Neuronal stem cell (in vitro differentiated cells): ENCODE measurements at regions not wholly inside any gene's neighbourhood (a gene's known extent, or its start where the extent isn't known, plus 50 kb on each side); places are given as distances from the start of the nearest gene placed in this dataset.

ENCODE experiments used
- DNase-seq: peaks from one replicate; pipeline ENCODE4 v3.0.0-alpha.2; 2013; ENCODE audit warnings: low spot score
- H2AFZ ChIP-seq: one replicate; pipeline ENCODE4 v1.6.1; 2013; ENCODE audit warnings: mild to moderate bottlenecking, low read length, inconsistent platforms
- H2AK5ac ChIP-seq: 2 replicates; pipeline ENCODE4 v1.6.1; 2013; ENCODE audit warnings: low read depth, mild to moderate bottlenecking, inconsistent platforms, low read length, moderate library complexity, mixed read lengths
- H2BK120ac ChIP-seq: 2 replicates; pipeline ENCODE4 v1.6.1; 2013; ENCODE audit warnings: low read depth, mild to moderate bottlenecking, inconsistent platforms, low read length, moderate library complexity, mixed read lengths
- H2BK12ac ChIP-seq: one replicate; pipeline ENCODE4 v1.6.1; 2013; ENCODE audit warnings: low read length, inconsistent platforms
- H2BK15ac ChIP-seq: 2 replicates; pipeline ENCODE4 v1.6.1; 2013; ENCODE audit warnings: mild to moderate bottlenecking, low read length, inconsistent platforms, mixed read lengths
- H2BK5ac ChIP-seq: one replicate; pipeline ENCODE4 v1.6.1; 2013; ENCODE audit warnings: inconsistent platforms, mild to moderate bottlenecking, low read length, moderate library complexity
- H3K14ac ChIP-seq: one replicate; pipeline ENCODE4 v1.6.1; 2013; ENCODE audit warnings: low read length, inconsistent platforms
- H3K18ac ChIP-seq: 2 replicates; pipeline ENCODE4 v1.6.1; 2013; ENCODE audit warnings: low read length, inconsistent platforms
- H3K23ac ChIP-seq: 2 replicates; pipeline ENCODE4 v1.6.1; 2013; ENCODE audit warnings: low read depth, mild to moderate bottlenecking, mixed read lengths, low read length, inconsistent platforms; ENCODE audit not compliant: poor library complexity
- H3K27ac ChIP-seq: replicated peaks from 3 replicates; pipeline ENCODE4 v1.5.1; 2013; ENCODE audit warnings: low read length, inconsistent platforms
- H3K27me3 ChIP-seq, 3 experiments: 2 replicates each; pipeline ENCODE4 v1.6.1; 2013; ENCODE audit warnings: low read length in 3 of 3, mild to moderate bottlenecking in 2 of 3, inconsistent platforms in 1 of 3, low read depth in 1 of 3, mixed read lengths in 1 of 3, moderate library complexity in 1 of 3; ENCODE audit not compliant: control insufficient read depth in 3 of 3, insufficient read depth in 3 of 3
- H3K36me3 ChIP-seq, 2 donors: replicated peaks in 1 of 2; 2 replicates each; pipeline ENCODE4 v1.6.1; 2013; ENCODE audit warnings: low read length in 2 of 2; ENCODE audit not compliant: control insufficient read depth in 2 of 2, insufficient read depth in 2 of 2
- H3K4ac ChIP-seq: 2 replicates; pipeline ENCODE4 v1.6.1; 2013; ENCODE audit warnings: inconsistent platforms, mild to moderate bottlenecking, low read length, moderate library complexity
- H3K4me1 ChIP-seq, 2 donors: 1 replicate in 1 of 2; 2 replicates in 1 of 2; pipeline ENCODE4 v1.6.1; 2013; ENCODE audit warnings: low read length in 2 of 2, low read depth in 1 of 2; ENCODE audit not compliant: control insufficient read depth in 2 of 2, insufficient read depth in 1 of 2
- H3K4me2 ChIP-seq: one replicate; pipeline ENCODE4 v1.6.1; 2013; ENCODE audit warnings: mild to moderate bottlenecking, low read length, inconsistent platforms; ENCODE audit not compliant: insufficient read depth, poor library complexity, severe bottlenecking
- H3K4me3 ChIP-seq, 2 donors: 2 replicates each; pipeline ENCODE4 v1.5.1; 2013; ENCODE audit warnings: low read length in 2 of 2, mild to moderate bottlenecking in 2 of 2, inconsistent platforms in 1 of 2, moderate library complexity in 1 of 2
- H3K79me1 ChIP-seq: one replicate; pipeline ENCODE4 v1.6.1; 2013; ENCODE audit warnings: low read depth, mild to moderate bottlenecking, inconsistent platforms, low read length, moderate library complexity
- H3K9ac ChIP-seq: one replicate; pipeline ENCODE4 v1.6.1; 2013; ENCODE audit warnings: mild to moderate bottlenecking, low read depth, low read length, inconsistent platforms; ENCODE audit not compliant: poor library complexity
- H3K9me3 ChIP-seq, 2 donors: replicated peaks in 1 of 2; 2 replicates each; pipeline versions ENCODE3 to v1.6.1; 2013; ENCODE audit warnings: low read length in 2 of 2, mild to moderate bottlenecking in 2 of 2, inconsistent platforms in 1 of 2, low read depth in 1 of 2, mixed read lengths in 1 of 2, moderate library complexity in 1 of 2; ENCODE audit not compliant: control insufficient read depth in 2 of 2, insufficient read depth in 1 of 2
- H4K8ac ChIP-seq: one replicate; pipeline ENCODE4 v1.6.1; 2013; ENCODE audit warnings: low read depth, mild to moderate bottlenecking, inconsistent platforms, low read length, moderate library complexity
- H4K91ac ChIP-seq: one replicate; pipeline ENCODE4 v1.6.1; 2013; ENCODE audit warnings: low read length, low read depth, mild to moderate bottlenecking, inconsistent platforms; ENCODE audit not compliant: poor library complexity
- WGBS, 2 donors: extraction: QIAGEN DNeasy Blood & Tissue Kit; methylation state at CpG; one replicate each; pipeline ENCODE4 v1.1.7; 2013; ENCODE audit warnings: missing lambda C conversion rate in 2 of 2, mixed read lengths in 1 of 2; ENCODE audit not compliant: insufficient read length in 2 of 2, insufficient replicate concordance in 1 of 2; ENCODE audit errors: extremely low coverage in 2 of 2; 5-methylcytosine and 5-hydroxymethylcytosine counted together

GRCh38 chr1:229094476-229095311, 176.2 kb upstream of the RAB4A start:
- Histone ChIP-seq H3K9ac (no peak overlapping the region), H3K14ac (no peak overlapping the region), H2AFZ (no peak overlapping the region), H3K23ac (no peak overlapping the region), H3K9me3 (peaks cover 0 to 4% of the 10 kb centered on the region in 2 donors), H3K4me1 (peaks cover 0 to 19% of the 10 kb centered on the region in 2 donors), H3K27ac (no peak overlapping the region), H3K4ac (no peak overlapping the region), H3K4me2 (no peak overlapping the region), H3K18ac (peak overlapping the region; percentile 8), H3K36me3 (no peaks in the 10 kb centered on the region), H3K4me3 (peak overlapping the region in 1 of 2 donors; percentile 15), H2BK12ac (peak overlapping the region; percentile 27), H2AK5ac (peak overlapping the region; percentile 12), H3K27me3 (no peaks in the 10 kb centered on the region), H2BK5ac (no peak overlapping the region), H3K79me1 (no peaks in the 10 kb centered on the region), H4K8ac (no peak overlapping the region), H4K91ac (no peak overlapping the region), H2BK120ac (no peak overlapping the region), H2BK15ac (no peak overlapping the region)
- no peak for DNase-seq
- WGBS, 2 donors = no CpG with 5 or more reads among the region's 13 CpGs

- DNase-seq = no peak
- no peak overlapping the region for H2AFZ ChIP-seq
- no peak overlapping the region for H3K14ac ChIP-seq
- no peak overlapping the region for H2BK120ac ChIP-seq
- no peak overlapping the region for H3K4ac ChIP-seq
- no peak overlapping the region for H4K91ac ChIP-seq
- peaks cover 0 to 17% of the 10 kb centered on the region in 2 donors for H3K4me1 ChIP-seq
- H3K36me3 ChIP-seq = no peaks in the 10 kb centered on the region
- H3K9me3 ChIP-seq = peaks cover 0 to 4% of the 10 kb centered on the region in 2 donors
- H2BK12ac ChIP-seq = no peak overlapping the region
- H3K18ac ChIP-seq = no peak overlapping the region
- no peak overlapping the region for H2BK15ac ChIP-seq
- no peaks in the 10 kb centered on the region for H3K27me3 ChIP-seq
- no peak overlapping the region for H4K8ac ChIP-seq
- no peak overlapping the region for H3K4me2 ChIP-seq
- H2BK5ac ChIP-seq = no peak overlapping the region
- no peak overlapping the region for H2AK5ac ChIP-seq
- no peak overlapping the region for H3K27ac ChIP-seq
- H3K23ac ChIP-seq = no peak overlapping the region
- no peak overlapping the region for H3K9ac ChIP-seq
- no peak overlapping the region for H3K4me3 ChIP-seq
- no peaks in the 10 kb centered on the region for H3K79me1 ChIP-seq
Measured at GRCh38 chr1:229095325-229095724, 175.6 kb upstream of the RAB4A start.

- Histone ChIP-seq H3K9me3 (peaks cover 0 to 4% of the 10 kb centered on the region in 2 donors), H3K4me1 (peaks cover 0 to 14% of the 10 kb centered on the region in 2 donors), H2AFZ (no peak overlapping the region), H3K27me3 (no peaks in the 10 kb centered on the region), H3K4me3 (no peak overlapping the region), H3K36me3 (no peaks in the 10 kb centered on the region), H3K27ac (no peak overlapping the region), H4K91ac (no peak overlapping the region), H3K9ac (no peak overlapping the region), H2BK5ac (no peak overlapping the region), H3K23ac (no peak overlapping the region), H2BK15ac (no peak overlapping the region), H4K8ac (no peak overlapping the region), H3K14ac (no peak overlapping the region), H3K4ac (no peak overlapping the region), H3K79me1 (no peaks in the 10 kb centered on the region), H3K4me2 (no peak overlapping the region), H2AK5ac (no peak overlapping the region), H3K18ac (no peak overlapping the region), H2BK120ac (no peak overlapping the region), H2BK12ac (no peak overlapping the region)
- no CpG with 5 or more reads among the region's 7 CpGs for WGBS, 2 donors
- DNase-seq = no peak
Measured at GRCh38 chr1:229097356-229097755, 173.6 kb upstream of the RAB4A start.

- H2AFZ ChIP-seq = no peak overlapping the region
- H3K36me3 ChIP-seq = no peaks in the 10 kb centered on the region
- no peak overlapping the region for H3K4me3 ChIP-seq
- no peak overlapping the region for H2BK15ac ChIP-seq
- H3K4me1 ChIP-seq = peaks cover 0 to 6% of the 10 kb centered on the region in 2 donors
- no peak overlapping the region for H4K8ac ChIP-seq
- no peak overlapping the region for H3K9ac ChIP-seq
- H2BK5ac ChIP-seq = no peak overlapping the region
- H3K27ac ChIP-seq = no peak overlapping the region
- no peak overlapping the region for H3K4ac ChIP-seq
- no peaks in the 10 kb centered on the region for H3K27me3 ChIP-seq
- no peaks in the 10 kb centered on the region for H3K79me1 ChIP-seq
- DNase-seq = no peak
- H4K91ac ChIP-seq = no peak overlapping the region
- peaks cover 0 to 4% of the 10 kb centered on the region in 2 donors for H3K9me3 ChIP-seq
- H3K18ac ChIP-seq = no peak overlapping the region
- H3K4me2 ChIP-seq = no peak overlapping the region
- no peak overlapping the region for H3K14ac ChIP-seq
- H2AK5ac ChIP-seq = no peak overlapping the region
- H3K23ac ChIP-seq = no peak overlapping the region
- no peak overlapping the region for H2BK120ac ChIP-seq
- H2BK12ac ChIP-seq = no peak overlapping the region
Measured at GRCh38 chr1:229098361-229098760, 172.6 kb upstream of the RAB4A start.
